ENCODE measurements at regions not wholly inside any gene's neighbourhood (a gene's known extent, or its start where the extent isn't known, plus 50 kb on each side); places are given as distances from the start of the nearest gene placed in this dataset.

DNA sequence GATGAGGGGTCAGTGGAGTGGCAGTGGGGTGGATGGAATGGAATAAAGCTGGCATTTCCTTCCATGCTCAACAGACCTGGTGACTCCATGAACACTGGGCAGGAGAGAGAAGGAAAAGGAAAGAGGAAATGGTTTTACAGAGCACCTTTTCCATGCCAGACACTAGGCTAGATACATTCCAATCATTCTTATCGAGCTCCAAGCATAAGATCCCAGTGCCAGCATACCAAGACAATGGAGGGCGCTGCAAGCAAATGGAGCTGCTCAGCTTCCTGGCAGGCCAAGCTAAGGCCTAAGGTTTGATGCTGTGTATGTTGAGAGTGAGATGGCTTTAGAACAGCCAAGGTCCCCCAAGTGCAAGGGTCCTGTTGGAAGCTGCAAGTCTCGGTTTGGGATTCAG lies 113.2 kb downstream of the HSPH1 start:
- no peak for DNase-seq

GRCh38 chr13:31046711-31047279 lies 114.3 kb downstream of the TEX26 start:
- DNase-seq, result peak; percentile 92

GRCh38 chr13:31045286-31046081 lies 113.0 kb downstream of the TEX26 start:
- DNase-seq, result peak; percentile 26

- DNase-seq, result peak; percentile 76
These were observed 112.2 kb downstream of the TEX26 start for GRCh38 chr13:31044364-31045285.

- DNase-seq, result no peak
These were observed 111.5 kb downstream of the TEX26 start for GRCh38 chr13:31043957-31044356.

DNA sequence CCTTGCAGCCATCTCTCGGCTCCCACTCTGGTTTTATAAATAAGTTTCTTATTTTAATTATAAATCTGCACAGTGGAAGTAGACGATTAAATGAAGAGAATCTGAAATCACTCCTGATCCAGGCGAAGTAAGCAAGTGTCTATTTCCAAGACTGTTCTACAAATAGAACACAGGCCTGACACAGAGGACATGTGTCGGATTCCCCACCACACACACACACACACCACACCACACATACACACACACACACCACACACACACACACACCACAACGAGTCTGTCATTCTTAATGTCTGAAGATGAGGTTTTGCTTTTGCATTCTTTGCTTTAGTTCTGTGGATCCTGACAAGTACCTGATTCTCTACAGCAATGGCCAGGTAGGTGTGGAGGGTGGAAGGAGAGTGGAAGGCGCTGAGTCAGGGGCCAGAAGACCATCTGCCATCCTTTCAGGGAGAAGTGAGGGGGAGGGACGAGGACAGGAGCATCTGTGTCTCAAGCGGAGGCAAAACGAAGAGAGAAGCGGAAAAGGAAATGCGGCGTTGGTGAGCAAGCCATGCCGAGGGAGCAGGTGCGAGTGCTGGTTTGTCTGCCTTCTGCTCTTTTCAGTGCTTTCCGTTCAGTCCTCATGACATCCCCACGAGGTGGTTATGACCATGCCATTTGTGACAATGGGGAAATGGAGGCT lies 110.2 kb downstream of the TEX26 start:
- no peak for DNase-seq

DNA sequence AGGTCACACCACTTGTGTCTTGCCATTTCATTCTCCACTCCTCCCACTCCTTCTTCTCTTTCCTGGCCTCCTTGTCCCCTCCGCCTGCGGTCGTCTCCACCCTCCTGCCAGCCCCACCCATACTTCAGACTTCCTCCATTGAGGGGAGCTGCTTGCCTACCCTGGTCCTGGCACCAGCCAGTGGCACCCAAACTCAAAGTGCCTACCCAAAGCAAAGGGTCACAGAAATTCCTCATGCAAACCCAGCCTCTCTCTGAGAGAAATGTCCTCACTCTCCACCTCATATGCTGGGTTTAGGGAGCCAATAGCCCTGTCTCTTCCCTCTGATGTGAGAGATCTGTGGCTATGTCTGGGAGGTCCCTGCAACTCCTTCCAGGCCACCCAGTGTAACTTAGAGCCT lies 109.6 kb downstream of the TEX26 start:
- DNase-seq, result no peak

- DNase-seq, result no peak
These were observed 106.5 kb downstream of the TEX26 start for GRCh38 chr13:31038834-31039552.

- no peak for DNase-seq
These were observed 105.5 kb downstream of the TEX26 start for GRCh38 chr13:31037874-31038500.

DNA sequence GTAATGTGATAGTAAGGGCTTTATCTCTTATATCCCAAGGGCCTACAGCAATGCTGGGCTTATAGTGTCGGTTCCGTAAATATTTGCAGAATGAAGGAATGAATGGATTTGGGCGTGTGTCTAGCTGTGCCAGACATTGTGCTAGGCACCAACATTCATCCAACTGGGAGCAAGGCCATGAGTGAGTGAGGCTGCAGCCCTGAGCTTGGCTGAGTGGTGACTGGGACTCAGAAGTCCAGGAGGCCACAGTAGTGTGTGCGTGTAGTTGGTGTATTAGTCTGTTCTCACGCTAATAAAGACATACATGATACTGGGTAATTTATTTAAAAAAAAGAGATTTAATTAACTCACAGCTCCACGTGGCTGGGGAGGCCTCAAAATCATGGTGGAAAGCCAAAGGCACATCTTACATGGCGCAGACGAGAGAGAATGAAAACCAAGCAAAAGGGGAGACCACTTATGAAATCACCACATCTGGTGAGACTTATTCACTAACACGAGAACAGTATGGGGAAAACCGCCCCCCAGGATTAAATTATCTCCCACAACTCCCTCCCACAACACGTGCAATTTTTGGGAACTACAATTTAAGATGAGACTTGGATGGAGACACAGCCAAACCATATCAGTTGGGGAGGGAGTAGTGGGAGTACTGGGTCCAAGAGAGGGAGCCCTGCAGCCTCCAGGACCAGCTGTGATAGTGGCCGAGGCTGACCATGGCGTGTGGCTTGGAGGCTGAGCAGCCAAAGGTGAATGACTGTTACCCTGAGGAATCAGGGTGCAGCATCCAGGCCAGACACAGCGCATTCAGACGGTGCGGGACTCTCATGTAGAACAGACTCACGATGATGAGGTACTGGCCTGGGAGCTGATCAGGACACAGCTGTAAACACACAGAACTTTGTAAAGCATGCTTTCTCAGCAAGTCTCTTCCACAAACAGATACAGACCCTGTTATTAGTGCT lies 104.6 kb downstream of the TEX26 start:
- DNase-seq, result peak; percentile 23

DNA sequence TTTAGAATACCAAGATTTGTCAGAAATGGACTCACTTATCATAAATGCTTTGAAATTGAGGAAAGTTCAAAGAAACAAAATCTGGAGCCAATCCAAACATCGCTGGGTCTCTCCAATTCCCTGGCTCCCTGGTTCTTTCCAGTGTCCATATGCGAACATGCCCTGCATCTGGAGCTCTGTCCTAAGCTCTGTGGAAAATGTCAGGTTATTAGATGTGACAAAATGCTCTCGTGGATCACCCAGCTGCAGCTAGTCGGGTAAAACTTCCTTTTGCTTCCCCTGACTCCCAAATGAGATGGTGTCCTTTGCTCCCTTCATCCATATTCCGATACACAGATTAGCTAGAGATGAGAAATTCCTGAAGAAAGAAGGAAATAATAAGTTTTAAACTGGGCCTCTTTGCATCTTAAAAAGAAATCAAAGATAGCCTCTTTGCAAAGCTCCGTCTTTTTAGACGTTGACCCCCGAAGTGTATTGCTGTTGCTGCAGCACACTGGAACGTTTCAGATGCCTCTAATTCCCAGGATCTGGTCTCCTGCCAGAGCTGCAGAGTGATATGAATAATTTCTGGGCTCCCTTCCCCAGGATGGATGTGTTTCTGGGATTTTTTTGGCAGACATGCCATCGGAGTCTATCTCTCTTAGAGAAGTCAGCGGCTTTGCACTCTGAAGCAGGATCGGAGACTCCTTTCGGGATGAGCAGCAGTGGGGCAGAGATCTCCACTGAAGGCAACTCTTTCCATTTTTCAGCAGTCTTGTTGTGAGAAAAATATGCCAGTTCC lies 102.9 kb downstream of the TEX26 start:
- no peak for DNase-seq

DNA sequence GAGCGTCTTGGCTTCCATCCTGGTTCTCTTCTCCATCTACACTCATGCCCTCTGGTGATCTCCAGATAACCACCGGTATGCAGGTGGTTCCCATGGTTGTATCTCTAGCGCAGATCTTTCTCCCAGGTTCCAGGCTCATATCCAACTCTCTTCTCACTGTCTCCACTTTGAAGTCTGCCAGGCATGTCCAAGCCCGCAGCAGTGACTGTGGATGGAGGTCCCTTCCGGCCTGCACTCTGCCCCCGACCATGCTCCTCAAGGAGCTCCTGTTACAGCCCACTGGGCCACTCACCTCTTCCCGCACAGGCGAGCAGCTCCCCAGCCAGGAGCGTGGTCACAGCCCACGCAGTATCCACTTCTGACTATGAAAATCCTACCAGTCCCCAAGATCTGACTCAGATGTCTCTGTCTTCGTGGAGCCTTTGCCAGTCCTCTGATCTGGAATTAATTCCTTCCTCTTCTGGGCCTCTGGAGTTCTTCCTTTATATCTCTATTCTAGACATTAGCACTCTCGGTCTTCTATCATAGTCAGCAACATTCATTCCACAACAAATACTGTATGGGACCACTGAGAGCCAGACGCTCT lies 100.2 kb downstream of the TEX26 start:
- no peak for DNase-seq

DNA sequence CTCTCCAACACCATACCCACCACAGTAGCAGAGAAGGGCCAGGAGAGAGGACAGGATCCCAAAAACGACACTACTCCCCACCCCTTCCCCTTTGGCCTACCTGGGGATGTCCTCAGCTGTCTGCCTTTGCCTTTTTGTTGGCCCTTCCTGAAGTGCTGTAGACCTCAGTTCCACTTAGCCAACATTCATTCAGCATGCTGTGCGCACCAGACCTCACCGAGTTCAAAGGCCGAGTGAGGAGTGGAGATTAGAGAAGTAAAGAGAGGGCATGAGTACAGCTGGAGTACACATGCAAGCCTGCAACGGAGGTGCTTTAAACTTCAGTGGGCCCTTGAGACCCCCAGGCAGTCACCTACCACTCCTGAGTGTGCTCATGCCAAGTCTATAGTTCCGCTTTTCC lies 99.0 kb downstream of the TEX26 start:
- DNase-seq, result no peak

DNA sequence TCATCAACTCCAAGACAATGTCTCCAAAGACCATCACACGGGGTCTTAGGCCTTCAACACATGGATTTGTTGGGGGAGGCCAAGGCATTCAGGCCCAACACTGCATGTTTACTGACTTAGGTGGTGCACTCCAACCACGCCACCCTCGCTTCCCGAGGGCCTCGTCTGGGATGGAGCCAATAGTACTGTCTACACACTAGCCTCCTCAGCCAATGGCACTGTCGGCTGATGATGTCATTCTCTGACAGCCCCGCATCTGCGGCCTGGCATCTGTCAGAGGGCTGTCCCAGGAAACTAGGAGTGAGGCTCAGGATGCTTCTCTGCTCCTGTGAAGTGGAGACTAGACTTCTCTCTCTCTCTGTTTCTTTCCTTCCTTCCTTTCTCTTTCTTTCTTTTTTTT lies 96.6 kb downstream of the TEX26 start:
- DNase-seq, result no peak

GRCh38 chr13:31027136-31027535 lies 94.7 kb downstream of the TEX26 start:
- no peak for DNase-seq
